WTC11 (cell line): ENCODE measurements at regions not wholly inside any gene's neighbourhood (a gene's known extent, or its start where the extent isn't known, plus 50 kb on each side); places are given as distances from the start of the nearest gene placed in this dataset.

Source experiments
- JUN ChIP-seq: sonication (generic); formaldehyde crosslinking; IDR thresholded peaks from 2 replicates; pipeline ENCODE4 v1.8.0; 2023; ENCODE audit warnings: mild to moderate bottlenecking, missing genetic modification reagents
- TF ChIP-seq, protein P1 (sequence below): sonication (generic); formaldehyde crosslinking; IDR thresholded peaks from 2 replicates; pipeline ENCODE4 v1.8.1; 2022; ENCODE audit warnings: low read depth, missing genetic modification reagents, borderline replicate concordance

DNA sequence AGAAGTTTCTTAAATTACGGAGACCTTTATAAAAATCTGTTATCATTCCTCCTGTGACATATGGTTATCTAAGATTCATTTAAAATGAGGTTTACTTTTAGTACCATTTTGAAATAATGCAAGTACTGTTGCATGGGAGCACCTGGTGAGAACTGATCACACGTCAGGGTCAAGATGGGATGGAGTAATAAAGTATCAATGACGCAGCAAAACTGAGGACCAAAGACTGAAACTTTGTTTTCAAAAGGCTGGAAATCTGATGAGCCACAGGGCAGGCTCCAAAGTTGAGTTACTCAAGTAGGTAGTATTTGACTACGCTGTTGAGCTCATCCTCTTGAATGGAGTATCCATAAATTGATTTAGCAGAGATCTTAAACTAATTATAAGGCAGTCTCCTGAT is 411.9 kb upstream of the ZNF804A start:
- no peak for TF ChIP-seq JUN (CRISPR knock-in tag)
- TF ChIP-seq, protein P1, sequence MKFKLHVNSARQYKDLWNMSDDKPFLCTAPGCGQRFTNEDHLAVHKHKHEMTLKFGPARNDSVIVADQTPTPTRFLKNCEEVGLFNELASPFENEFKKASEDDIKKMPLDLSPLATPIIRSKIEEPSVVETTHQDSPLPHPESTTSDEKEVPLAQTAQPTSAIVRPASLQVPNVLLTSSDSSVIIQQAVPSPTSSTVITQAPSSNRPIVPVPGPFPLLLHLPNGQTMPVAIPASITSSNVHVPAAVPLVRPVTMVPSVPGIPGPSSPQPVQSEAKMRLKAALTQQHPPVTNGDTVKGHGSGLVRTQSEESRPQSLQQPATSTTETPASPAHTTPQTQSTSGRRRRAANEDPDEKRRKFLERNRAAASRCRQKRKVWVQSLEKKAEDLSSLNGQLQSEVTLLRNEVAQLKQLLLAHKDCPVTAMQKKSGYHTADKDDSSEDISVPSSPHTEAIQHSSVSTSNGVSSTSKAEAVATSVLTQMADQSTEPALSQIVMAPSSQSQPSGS (CRISPR knock-in tag), result no peak
